OCI-LY3 (cell line): ENCODE measurements at regions not wholly inside any gene's neighbourhood (a gene's known extent, or its start where the extent isn't known, plus 50 kb on each side); places are given as distances from the start of the nearest gene placed in this dataset.

ENCODE experiments used
- EZH2phosphoT487 ChIP-seq: fragments of 200-600 bp; shearing (Covaris generic); IDR thresholded peaks from 2 replicates; pipeline ENCODE4 v1.6.1; 2018; ENCODE audit warnings: antibody characterized with exemption, mixed run types, low read depth
- TF ChIP-seq, protein P1 (sequence below): fragments of 200-600, 300-600 bp; sonication (generic); IDR thresholded peaks from 2 replicates; pipeline ENCODE4 v1.5.1; 2014; ENCODE audit warnings: antibody characterized with exemption, low read length, low read depth

GRCh38 chr4:13903061-13903460 is 275.5 kb upstream of the BOD1L1 start:
- TF ChIP-seq, protein P1, sequence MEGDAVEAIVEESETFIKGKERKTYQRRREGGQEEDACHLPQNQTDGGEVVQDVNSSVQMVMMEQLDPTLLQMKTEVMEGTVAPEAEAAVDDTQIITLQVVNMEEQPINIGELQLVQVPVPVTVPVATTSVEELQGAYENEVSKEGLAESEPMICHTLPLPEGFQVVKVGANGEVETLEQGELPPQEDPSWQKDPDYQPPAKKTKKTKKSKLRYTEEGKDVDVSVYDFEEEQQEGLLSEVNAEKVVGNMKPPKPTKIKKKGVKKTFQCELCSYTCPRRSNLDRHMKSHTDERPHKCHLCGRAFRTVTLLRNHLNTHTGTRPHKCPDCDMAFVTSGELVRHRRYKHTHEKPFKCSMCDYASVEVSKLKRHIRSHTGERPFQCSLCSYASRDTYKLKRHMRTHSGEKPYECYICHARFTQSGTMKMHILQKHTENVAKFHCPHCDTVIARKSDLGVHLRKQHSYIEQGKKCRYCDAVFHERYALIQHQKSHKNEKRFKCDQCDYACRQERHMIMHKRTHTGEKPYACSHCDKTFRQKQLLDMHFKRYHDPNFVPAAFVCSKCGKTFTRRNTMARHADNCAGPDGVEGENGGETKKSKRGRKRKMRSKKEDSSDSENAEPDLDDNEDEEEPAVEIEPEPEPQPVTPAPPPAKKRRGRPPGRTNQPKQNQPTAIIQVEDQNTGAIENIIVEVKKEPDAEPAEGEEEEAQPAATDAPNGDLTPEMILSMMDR, result no peak
- TF ChIP-seq EZH2phosphoT487, result no peak
